ENCODE measurements at regions not wholly inside any gene's neighbourhood (a gene's known extent, or its start where the extent isn't known, plus 50 kb on each side); places are given as distances from the start of the nearest gene placed in this dataset.
"Not testable (repeated sequence)": the region's sequence is repeated elsewhere in the genome, so short reads cannot be mapped to it uniquely, and the experiment has no call there.

- not testable (repeated sequence) for H3K4me3 ChIP-seq (replicated peaks; ENCODE audit: low read depth, low read length); DNase-seq (ENCODE audit: extremely low read depth, low read depth)
Measured at GRCh38 chr10:87300163-87300562, 57.4 kb upstream of the NUTM2D start.

GRCh38 chr10:87301466-87302115 is 56.0 kb upstream of the NUTM2D start:
- not testable (repeated sequence) for DNase-seq (ENCODE audit: extremely low read depth, low read depth); H3K4me3 ChIP-seq (replicated peaks; ENCODE audit: low read depth, low read length)
- peak; percentile 4 for TF ChIP-seq CTCF (IDR thresholded peaks at IDR 0.05; ENCODE audit: low read depth, low read length, missing control alignments)

GRCh38 chr10:87302132-87302531 is 55.4 kb upstream of the NUTM2D start:
- not testable (repeated sequence) for DNase-seq (ENCODE audit: extremely low read depth, low read depth); H3K4me3 ChIP-seq (replicated peaks; ENCODE audit: low read depth, low read length)

- H3K4me3 ChIP-seq (replicated peaks; ENCODE audit: low read depth, low read length); DNase-seq (ENCODE audit: extremely low read depth, low read depth): not testable (repeated sequence)
Measured at GRCh38 chr10:87303707-87304106, 53.8 kb upstream of the NUTM2D start.

GRCh38 chr10:87306681-87307080 is 50.9 kb upstream of the NUTM2D start:
- not testable (repeated sequence) for H3K4me3 ChIP-seq (replicated peaks; ENCODE audit: low read depth, low read length); DNase-seq (ENCODE audit: extremely low read depth, low read depth)

Data from HFF-Myc (cell line).